ENCODE measurements at regions not wholly inside any gene's neighbourhood (a gene's known extent, or its start where the extent isn't known, plus 50 kb on each side); places are given as distances from the start of the nearest gene placed in this dataset.
"Not testable (repeated sequence)": the region's sequence is repeated elsewhere in the genome, so short reads cannot be mapped to it uniquely, and the experiment has no call there.

- Histone ChIP-seq H3K27me3 (no peaks in the 10 kb centered on the region), H3K27ac (no peak overlapping the region), H3K4me3 (no peak overlapping the region), H3K9me3 (no peaks in the 10 kb centered on the region), H3K36me3 (no peaks in the 10 kb centered on the region), H3K4me1 (no peaks in the 10 kb centered on the region)
- no peak for TF ChIP-seq POLR2A (IDR thresholded peaks at IDR 0.05)
- TF ChIP-seq EP300 (IDR thresholded peaks at IDR 0.05): no peak
- no peak for TF ChIP-seq POLR2AphosphoS5 (IDR thresholded peaks at IDR 0.05)
- no peak for DNase-seq
- intact Hi-C loops (cut with DNase I): loop anchor here (5.0 kb wide), 1 partner anchor 458 kb away; no protein-coding TSS in a partner anchor
These were observed 131.7 kb upstream of the SPOPL start for GRCh38 chr2:138369856-138370255.

GRCh38 chr2:138373993-138374408, 127.6 kb upstream of the SPOPL start:
- no peak overlapping the region for H3K27ac ChIP-seq
- no peak for DNase-seq
- no peak overlapping the region for H3K4me3 ChIP-seq
- H3K9me3 ChIP-seq: no peaks in the 10 kb centered on the region
- intact Hi-C loops (cut with DNase I): loop anchor here (5.0 kb wide), 1 partner anchor 462 kb away; no protein-coding TSS in a partner anchor
- WGBS, 2 donors: 66 to 74% methylated on average over 1 of the region's 1 CpG
- H3K27me3 ChIP-seq: no peaks in the 10 kb centered on the region
- no peaks in the 10 kb centered on the region for H3K4me1 ChIP-seq
- H3K36me3 ChIP-seq: no peaks in the 10 kb centered on the region
- TF ChIP-seq EP300 (IDR thresholded peaks at IDR 0.05): no peak
- TF ChIP-seq POLR2A (IDR thresholded peaks at IDR 0.05): no peak
- peak in 3 of 4 experiments; percentile 14 to 59 (median 43) for TF ChIP-seq CTCF (IDR thresholded peaks at IDR 0.05)
- TF ChIP-seq POLR2AphosphoS5 (IDR thresholded peaks at IDR 0.05): no peak

GRCh38 chr2:138381373-138381772, 120.2 kb upstream of the SPOPL start:
- Histone ChIP-seq H3K9me3 (no peaks in the 10 kb centered on the region), H3K27me3 (no peaks in the 10 kb centered on the region), H3K4me1 (no peaks in the 10 kb centered on the region), H3K27ac (no peak overlapping the region), H3K4me3 (no peak overlapping the region), H3K36me3 (no peaks in the 10 kb centered on the region)
- DNase-seq: no peak
- intact Hi-C loops (cut with DNase I): no loop called here
- no peak for TF ChIP-seq CTCF (IDR thresholded peaks at IDR 0.05)
- TF ChIP-seq EP300 (IDR thresholded peaks at IDR 0.05): no peak
- TF ChIP-seq POLR2AphosphoS5 (IDR thresholded peaks at IDR 0.05): no peak
- TF ChIP-seq POLR2A (IDR thresholded peaks at IDR 0.05): no peak

GRCh38 chr2:138382672-138383071, 118.9 kb upstream of the SPOPL start:
- WGBS, 2 donors: 95 to 99% methylated on average over 1 of the region's 1 CpG
- intact Hi-C loops (cut with DNase I): no loop called here
- Histone ChIP-seq H3K36me3 (no peaks in the 10 kb centered on the region), H3K27me3 (no peaks in the 10 kb centered on the region), H3K9me3 (no peaks in the 10 kb centered on the region), H3K27ac (no peak overlapping the region), H3K4me3 (no peak overlapping the region), H3K4me1 (no peaks in the 10 kb centered on the region)
- DNase-seq: no peak
- TF ChIP-seq EP300 (IDR thresholded peaks at IDR 0.05) (no peak), POLR2AphosphoS5 (IDR thresholded peaks at IDR 0.05) (no peak), CTCF (IDR thresholded peaks at IDR 0.05) (no peak), POLR2A (IDR thresholded peaks at IDR 0.05) (no peak)

GRCh38 chr2:138386191-138386590, 115.4 kb upstream of the SPOPL start:
- DNase-seq; intact Hi-C loops (cut with DNase I); H3K9me3 ChIP-seq; H3K27me3 ChIP-seq; H3K27ac ChIP-seq; H3K36me3 ChIP-seq; H3K4me3 ChIP-seq; H3K4me1 ChIP-seq: not testable (repeated sequence)
- WGBS, 2 donors: 94 to 95% methylated on average over 9 of the region's 9 CpGs

- Histone ChIP-seq H3K27ac (no peak overlapping the region), H3K9me3 (no peaks in the 10 kb centered on the region), H3K4me3 (no peak overlapping the region), H3K27me3 (no peaks in the 10 kb centered on the region), H3K36me3 (no peaks in the 10 kb centered on the region), H3K4me1 (no peaks in the 10 kb centered on the region)
- no peak for TF ChIP-seq POLR2A (IDR thresholded peaks at IDR 0.05)
- no peak for TF ChIP-seq POLR2AphosphoS5 (IDR thresholded peaks at IDR 0.05)
- TF ChIP-seq EP300 (IDR thresholded peaks at IDR 0.05): no peak
- TF ChIP-seq CTCF (IDR thresholded peaks at IDR 0.05): no peak
- no peak for DNase-seq
- intact Hi-C loops (cut with DNase I): no loop called here
- 87 to 92% methylated on average over 4 of the region's 4 CpGs for WGBS, 2 donors
These were observed 112.5 kb upstream of the SPOPL start for GRCh38 chr2:138389063-138389462.
